HG03064 (cell line): ENCODE measurements at regions not wholly inside any gene's neighbourhood (a gene's known extent, or its start where the extent isn't known, plus 50 kb on each side); places are given as distances from the start of the nearest gene placed in this dataset.
"Not testable (repeated sequence)": the region's sequence is repeated elsewhere in the genome, so short reads cannot be mapped to it uniquely, and the experiment has no call there.

ENCODE experiments used
- ATAC-seq: cut with Tn5 transposase; IDR thresholded peaks from one replicate; pipeline ENCODE4 v1.9.1; 2021; ENCODE audit warnings: low read depth; ENCODE audit not compliant: unreplicated experiment

- no peak for ATAC-seq
Measured at GRCh38 chr3:194877291-194878119, 191.8 kb downstream of the FAM43A start.

DNA sequence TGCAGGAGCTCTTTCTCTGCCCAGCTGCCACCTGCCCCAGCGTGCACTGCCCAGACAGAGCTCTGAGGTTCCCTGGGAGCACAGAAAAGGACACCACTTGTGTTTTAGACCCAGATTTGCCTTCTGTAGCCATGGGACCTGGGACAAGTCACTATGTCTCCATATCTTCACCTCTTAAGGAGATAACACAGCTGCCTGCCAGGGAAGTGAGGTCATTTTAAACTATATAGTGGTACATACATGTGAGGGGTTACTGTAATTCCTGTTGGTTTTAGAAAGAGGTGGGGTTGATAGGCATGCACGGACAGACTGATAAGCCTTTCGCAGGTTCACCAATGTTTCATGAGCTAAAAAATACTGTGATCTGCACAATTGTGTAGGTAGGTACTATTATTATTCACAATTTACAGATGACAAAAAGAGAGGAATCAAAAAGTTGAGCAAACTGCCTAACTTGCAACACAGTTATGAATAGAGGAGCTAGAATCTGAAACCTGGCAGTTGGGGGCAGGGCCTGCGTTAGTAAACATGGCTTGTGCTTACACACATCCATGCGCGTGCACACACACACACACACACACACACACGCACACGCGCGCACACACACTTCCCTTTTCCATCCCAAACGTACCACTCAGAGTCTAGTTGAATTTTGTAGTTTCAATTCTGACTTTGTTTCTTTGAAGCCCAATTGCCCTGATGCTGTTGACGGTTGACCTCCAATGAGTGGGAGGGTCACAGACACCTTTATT lies 193.6 kb downstream of the FAM43A start:
- no peak for ATAC-seq

GRCh38 chr3:194879991-194880939 lies 194.6 kb downstream of the FAM43A start:
- no peak for ATAC-seq

DNA sequence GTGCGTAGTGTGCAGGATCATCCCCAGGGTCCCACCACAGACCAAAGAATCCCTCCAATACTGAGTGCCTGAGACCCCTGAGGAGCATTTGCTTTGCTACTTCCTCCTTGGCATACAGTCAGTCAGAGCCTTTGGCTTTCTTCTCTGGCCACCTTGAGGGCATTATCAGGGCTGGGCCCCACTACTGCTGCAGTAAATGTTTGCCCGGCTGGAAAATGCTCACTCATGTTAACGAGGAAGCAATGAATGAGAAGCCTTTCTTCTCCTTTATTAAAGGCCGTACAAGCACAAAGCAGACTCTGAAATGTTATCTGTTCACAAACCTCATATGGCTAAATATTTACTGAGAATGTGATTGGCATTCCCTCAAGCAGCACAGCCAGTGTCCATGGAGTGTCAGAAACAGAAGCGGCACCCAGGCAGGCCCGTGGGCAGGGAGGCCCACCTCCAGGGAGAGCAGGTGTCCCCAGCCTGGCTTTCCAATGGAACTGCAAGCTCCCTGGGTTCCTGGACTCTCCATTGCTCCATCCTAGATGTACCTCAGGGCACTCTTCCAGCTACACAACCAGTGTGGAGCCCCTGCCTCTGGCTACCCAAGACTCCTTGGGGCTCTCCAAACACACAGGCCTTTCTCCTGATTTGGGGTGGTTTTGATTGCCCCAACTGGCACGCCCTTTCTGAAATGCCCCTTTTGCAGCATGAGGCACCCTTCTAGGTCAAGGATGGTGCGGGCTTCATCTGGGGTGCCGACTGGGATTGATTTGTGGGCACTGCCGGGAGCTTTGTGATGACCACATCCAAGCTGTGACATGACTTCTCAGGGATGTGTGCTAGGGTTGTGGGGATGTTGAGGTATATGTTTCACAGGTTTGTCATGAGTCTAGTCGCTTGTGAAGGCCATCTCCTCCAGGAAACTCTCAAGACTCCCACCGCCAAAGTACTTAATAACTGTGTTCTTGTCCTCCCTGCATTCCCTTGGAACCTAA lies 195.6 kb downstream of the FAM43A start:
- no peak for ATAC-seq

- ATAC-seq, result no peak
Measured at GRCh38 chr3:194884649-194885315, 199.1 kb downstream of the FAM43A start.

- ATAC-seq, result no peak
Measured at GRCh38 chr3:194885766-194886165, 200.1 kb downstream of the FAM43A start.

GRCh38 chr3:194886836-194887235 lies 201.2 kb downstream of the FAM43A start:
- ATAC-seq, result no peak

DNA sequence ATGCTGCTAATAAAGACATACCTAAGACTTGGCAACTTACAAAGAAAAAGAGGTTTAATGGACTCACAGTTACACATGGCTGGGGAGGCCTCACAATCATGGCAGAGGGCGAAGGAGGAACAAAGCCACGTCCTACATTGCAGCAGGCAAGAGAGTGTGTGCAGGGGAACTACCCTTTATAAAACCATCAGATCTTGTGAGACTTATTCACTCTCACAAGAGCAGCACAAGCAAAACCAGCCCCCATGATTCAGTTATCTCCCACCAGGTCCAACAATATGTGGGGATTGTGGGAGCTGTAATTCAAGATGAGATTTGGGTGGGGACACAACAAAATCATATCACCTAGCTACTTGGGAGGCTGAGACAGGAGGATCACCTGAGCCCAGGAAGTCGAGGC lies 202.4 kb downstream of the FAM43A start:
- ATAC-seq, result not testable (repeated sequence)

- no peak for ATAC-seq
Measured at GRCh38 chr3:194888916-194889315, 203.2 kb downstream of the FAM43A start.

- no peak for ATAC-seq
Measured at GRCh38 chr3:194890091-194890490, 204.4 kb downstream of the FAM43A start.

DNA sequence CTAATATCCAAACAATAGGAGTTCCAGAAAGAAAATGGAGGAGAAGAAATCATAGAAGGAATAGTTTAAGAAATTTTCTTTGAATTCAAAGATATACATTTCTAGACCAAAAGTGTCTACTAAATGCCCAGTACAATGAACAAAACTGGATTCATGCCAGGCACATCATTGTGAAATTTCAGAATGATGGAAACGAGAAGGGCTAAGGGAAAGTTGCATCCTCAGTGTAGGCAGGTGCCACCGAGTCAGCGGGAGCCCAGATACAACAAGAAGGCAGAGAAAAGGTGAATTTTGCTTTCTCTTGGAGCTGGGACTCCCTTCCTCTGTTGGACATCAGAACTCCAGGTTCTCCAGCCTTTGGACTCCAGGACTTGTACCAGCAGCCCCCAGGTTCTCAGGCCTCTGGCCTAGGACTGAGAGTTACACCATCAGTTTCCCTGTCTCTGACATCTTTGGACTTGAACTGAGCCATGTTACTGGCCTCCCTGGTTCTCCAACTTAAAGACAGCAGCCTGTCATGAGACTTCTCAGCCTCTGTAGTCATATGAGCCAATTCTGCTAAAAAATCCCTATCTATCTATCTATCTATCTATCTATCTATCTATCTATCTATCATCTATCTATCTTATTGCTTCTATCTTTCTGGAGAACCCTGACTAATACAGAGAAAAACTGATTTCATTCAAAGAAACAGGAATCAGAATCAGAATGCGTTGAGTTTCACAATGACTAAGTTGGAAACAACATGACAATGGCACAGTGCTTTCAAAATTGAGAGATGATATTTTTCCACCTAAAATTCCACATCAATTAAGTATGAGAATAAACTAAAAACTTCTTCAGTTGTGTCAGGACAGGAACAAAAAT lies 207.7 kb downstream of the FAM43A start:
- ATAC-seq, result no peak

DNA sequence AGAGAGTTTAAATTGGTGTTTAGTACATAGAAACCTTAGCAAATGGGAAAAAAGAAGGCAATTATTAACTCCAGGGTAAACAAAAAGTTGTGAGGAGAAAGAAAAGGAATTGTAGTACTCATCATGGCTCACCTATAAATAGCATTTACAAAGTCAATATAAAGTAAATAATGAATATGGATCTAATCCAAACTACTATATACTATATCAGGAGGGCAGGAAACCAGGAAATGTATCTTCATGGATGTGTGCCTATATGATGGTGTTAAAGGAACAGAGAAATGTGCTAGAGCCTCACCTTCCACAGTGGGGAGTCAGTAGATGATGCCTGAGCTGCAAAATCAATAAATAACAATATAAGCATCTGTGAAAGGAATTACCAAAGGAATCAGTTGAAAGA lies 208.9 kb downstream of the FAM43A start:
- no peak for ATAC-seq

- no peak for ATAC-seq
Measured at GRCh38 chr3:194900854-194901522, 215.3 kb downstream of the FAM43A start.

- not testable (repeated sequence) for ATAC-seq
Measured at GRCh38 chr3:194903447-194903846, 217.8 kb downstream of the FAM43A start.

- not testable (repeated sequence) for ATAC-seq
Measured at GRCh38 chr3:194904999-194905398, 219.3 kb downstream of the FAM43A start.

- no peak for ATAC-seq
Measured at GRCh38 chr3:194905696-194906095, 220.0 kb downstream of the FAM43A start.

- no peak for ATAC-seq
Measured at GRCh38 chr3:194906229-194906629, 220.5 kb downstream of the FAM43A start.
